H1 (cell line): ENCODE measurements at regions not wholly inside any gene's neighbourhood (a gene's known extent, or its start where the extent isn't known, plus 50 kb on each side); places are given as distances from the start of the nearest gene placed in this dataset.

Source experiments
- CTCF ChIA-PET: fragments of 300-600 bp; sonication (Branson Sonifier 250); formaldehyde crosslinking; loops from one replicate; lab custom pipeline; 2021; ENCODE audit not compliant: partially characterized antibody; lab: Charles Lee
- POLR2A ChIA-PET: fragments of 300-600 bp; sonication (Branson Sonifier 250); formaldehyde crosslinking; loops from one replicate; lab custom pipeline; 2021; ENCODE audit warnings: inconsistent platforms; ENCODE audit not compliant: partially characterized antibody; lab: Charles Lee
- DNase-seq, 2 experiments: peaks; one replicate each; pipeline versions ENCODE4 v3.0.0 to v3.0.0-alpha.2; 2010 to 2022; ENCODE audit warnings: low spot score in 2 of 2, low read depth in 1 of 2, mixed read lengths in 1 of 2
- FAIRE-seq: peaks from 2 replicates; lab custom pipeline; 2011; peaks lifted over from hg19 to GRCh38; lab: Jason Lieb, UNC
- H2AFZ ChIP-seq: 2 replicates; pipeline ENCODE4 v1.8.1; 2012; ENCODE audit warnings: low read length, inconsistent platforms
- H2AK5ac ChIP-seq: 2 replicates; pipeline ENCODE4 v1.6.1; 2013; ENCODE audit warnings: low read depth, low read length
- H2BK120ac ChIP-seq: replicated peaks from 2 replicates; pipeline ENCODE3; 2013; ENCODE audit warnings: low read depth, low read length, inconsistent platforms
- H2BK12ac ChIP-seq: 2 replicates; pipeline ENCODE4 v1.6.1; 2013; ENCODE audit warnings: low read depth, low read length
- H2BK15ac ChIP-seq: 2 replicates; pipeline ENCODE4 v1.6.1; 2013; ENCODE audit warnings: low read length
- H2BK20ac ChIP-seq: 2 replicates; pipeline ENCODE4 v1.6.1; 2013; ENCODE audit warnings: low read length
- H2BK5ac ChIP-seq: 2 replicates; pipeline ENCODE4 v1.6.1; 2013; ENCODE audit warnings: low read depth, low read length
- H3K14ac ChIP-seq: 2 replicates; pipeline ENCODE4 v1.6.1; 2013; ENCODE audit warnings: inconsistent platforms; ENCODE audit not compliant: insufficient read length
- H3K18ac ChIP-seq: 2 replicates; pipeline ENCODE4 v1.6.1; 2013; ENCODE audit warnings: low read length; ENCODE audit errors: extremely low read depth
- H3K23ac ChIP-seq: 2 replicates; pipeline ENCODE4 v1.6.1; 2013; ENCODE audit warnings: inconsistent platforms; ENCODE audit not compliant: insufficient read length
- H3K23me2 ChIP-seq: 2 replicates; pipeline ENCODE4 v1.6.1; 2013; ENCODE audit warnings: low read depth, low read length
- H3K27ac ChIP-seq: 2 replicates; pipeline ENCODE4 v1.6.1; 2011; ENCODE audit warnings: low read depth, low read length, inconsistent platforms
- H3K27me3 ChIP-seq, 4 experiments: replicated peaks in 1 of 4; 1 replicate in 1 of 4; 2 replicates in 3 of 4; pipeline versions ENCODE4 v1.6.1 to v1.8.1; 2011 to 2013; ENCODE audit warnings: low read length in 3 of 4, mild to moderate bottlenecking in 3 of 4, inconsistent platforms in 2 of 4, mixed read lengths in 2 of 4, moderate library complexity in 1 of 4; ENCODE audit not compliant: control insufficient read depth in 3 of 4, insufficient read depth in 3 of 4; ENCODE audit errors: extremely low read depth in 1 of 4
- H3K36me3 ChIP-seq, 4 experiments: 2 replicates each; pipeline versions ENCODE4 v1.6.1 to v1.8.1; 2011 to 2013; ENCODE audit warnings: mild to moderate bottlenecking in 4 of 4, low read length in 3 of 4, moderate library complexity in 2 of 4, control low read depth in 1 of 4, inconsistent platforms in 1 of 4; ENCODE audit not compliant: insufficient read depth in 4 of 4, control insufficient read depth in 2 of 4
- H3K4ac ChIP-seq: replicated peaks from 2 replicates; pipeline ENCODE3; 2013; ENCODE audit warnings: low read length, low read depth, mixed read lengths, inconsistent platforms; ENCODE audit not compliant: insufficient read length
- H3K4me1 ChIP-seq, 4 experiments: replicated peaks in 1 of 4; 1 replicate in 1 of 4; 2 replicates in 3 of 4; pipeline versions ENCODE4 v1.6.1 to v1.8.1; 2011 to 2013; ENCODE audit warnings: low read length in 3 of 4, inconsistent platforms in 2 of 4, mixed read lengths in 1 of 4; ENCODE audit not compliant: insufficient read depth in 4 of 4, control insufficient read depth in 3 of 4
- H3K4me2 ChIP-seq, 2 experiments: 2 replicates each; pipeline versions ENCODE4 v1.6.1 to v1.8.1; 2011 to 2013; ENCODE audit warnings: low read depth in 2 of 2, low read length in 2 of 2, control low read depth in 1 of 2, inconsistent platforms in 1 of 2, mild to moderate bottlenecking in 1 of 2; ENCODE audit not compliant: insufficient read depth in 1 of 2
- H3K4me3 ChIP-seq, 4 experiments: fragments of 200-600, 300-600 bp in 1 of 4; sonication (generic), shearing (Covaris generic), sonication (Bioruptor Twin) in 1 of 4; 2 replicates each; pipeline versions ENCODE4 v1.5.1 to v1.8.1; 2011 to 2016; ENCODE audit warnings: low read length in 4 of 4, low read depth in 3 of 4, control low read depth in 2 of 4, inconsistent platforms in 2 of 4, mild to moderate bottlenecking in 2 of 4, mixed read lengths in 1 of 4, moderate library complexity in 1 of 4; ENCODE audit not compliant: insufficient read depth in 2 of 4; ENCODE audit errors: extremely low read depth in 1 of 4
- H3K56ac ChIP-seq: replicated peaks from 2 replicates; pipeline ENCODE3; 2013; ENCODE audit warnings: low read depth, mild to moderate bottlenecking, mixed read lengths, low read length, inconsistent platforms; ENCODE audit not compliant: insufficient read length
- H3K79me1 ChIP-seq: 2 replicates; pipeline ENCODE4 v1.6.1; 2013; ENCODE audit warnings: low read depth, low read length, control low read depth
- H3K79me2 ChIP-seq, 2 experiments: 2 replicates each; pipeline versions ENCODE4 v1.6.1 to v1.8.1; 2012 to 2013; ENCODE audit warnings: low read length in 2 of 2, mild to moderate bottlenecking in 2 of 2, inconsistent platforms in 1 of 2; ENCODE audit not compliant: insufficient read depth in 2 of 2, control insufficient read depth in 1 of 2
- H3K9ac ChIP-seq, 4 experiments: replicated peaks in 1 of 4; 1 replicate in 1 of 4; 2 replicates in 3 of 4; pipeline versions ENCODE4 v1.6.1 to v1.8.1; 2011 to 2013; ENCODE audit warnings: low read depth in 3 of 4, low read length in 3 of 4, control low read depth in 2 of 4, mild to moderate bottlenecking in 2 of 4, moderate library complexity in 2 of 4, inconsistent platforms in 1 of 4; ENCODE audit errors: extremely low read depth in 1 of 4
- H3K9me3 ChIP-seq, 2 experiments: 2 replicates each; pipeline versions ENCODE4 v1.6.1 to v1.8.1; 2012 to 2013; ENCODE audit warnings: mild to moderate bottlenecking in 2 of 2, moderate library complexity in 2 of 2, control low read depth in 1 of 2, inconsistent platforms in 1 of 2, low read depth in 1 of 2, low read length in 1 of 2, mixed read lengths in 1 of 2; ENCODE audit not compliant: insufficient read depth in 2 of 2
- H4K20me1 ChIP-seq, 2 experiments: replicated peaks in 1 of 2; 2 replicates each; pipeline versions ENCODE3 to v1.8.1; 2011 to 2013; ENCODE audit warnings: inconsistent platforms in 2 of 2, low read length in 2 of 2, mild to moderate bottlenecking in 1 of 2; ENCODE audit not compliant: insufficient read depth in 2 of 2, control insufficient read depth in 1 of 2
- H4K5ac ChIP-seq: 2 replicates; pipeline ENCODE4 v1.6.1; 2013; ENCODE audit warnings: low read length, low read depth, mixed read lengths, inconsistent platforms; ENCODE audit not compliant: insufficient read length
- H4K8ac ChIP-seq: 2 replicates; pipeline ENCODE4 v1.8.0; 2013; ENCODE audit warnings: mild to moderate bottlenecking, moderate library complexity, low read length, inconsistent platforms; ENCODE audit not compliant: insufficient read depth; ENCODE audit errors: extremely low read depth
- H4K91ac ChIP-seq: replicated peaks from 2 replicates; pipeline ENCODE3; 2013; ENCODE audit warnings: low read length, mixed read lengths, inconsistent platforms; ENCODE audit not compliant: insufficient read length
- RAD21 ChIP-seq, 2 experiments: IDR thresholded peaks in 1 of 2; conservative IDR thresholded peaks in 1 of 2; 2 replicates each; pipeline ENCODE4 v1.6.1; 2011; ENCODE audit warnings: low read depth in 2 of 2, low read length in 2 of 2, improper control_type of control experiment in 1 of 2, inconsistent platforms in 1 of 2, mild to moderate bottlenecking in 1 of 2, moderate library complexity in 1 of 2
- WGBS, 2 experiments: shearing (Covaris generic) in 1 of 2; methylation state at CpG; one replicate each; pipeline versions ENCODE4 v1.1.6 to v1.1.7; 2013 to 2015; ENCODE audit warnings: low lambda C conversion rate in 2 of 2, mixed read lengths in 2 of 2, inconsistent platforms in 1 of 2, low coverage in 1 of 2, missing lambda C conversion rate in 1 of 2; ENCODE audit not compliant: insufficient replicate concordance in 2 of 2, insufficient coverage in 1 of 2, insufficient read length in 1 of 2; ENCODE audit errors: extremely low coverage in 1 of 2, missing lambda C conversion rate in 1 of 2; 5-methylcytosine and 5-hydroxymethylcytosine counted together
- TF ChIP-seq, protein P1 (sequence below), 3 experiments: IDR thresholded peaks; 1 replicate in 2 of 3; 2 replicates in 1 of 3; pipeline versions ENCODE4 v1.5.1 to v1.6.1; 2011; ENCODE audit warnings: low read length in 3 of 3, mild to moderate bottlenecking in 3 of 3, inconsistent platforms in 2 of 3, low read depth in 1 of 3, moderate library complexity in 1 of 3; ENCODE audit not compliant: insufficient read depth in 1 of 3; ENCODE audit errors: control extremely low read depth in 1 of 3

DNA sequence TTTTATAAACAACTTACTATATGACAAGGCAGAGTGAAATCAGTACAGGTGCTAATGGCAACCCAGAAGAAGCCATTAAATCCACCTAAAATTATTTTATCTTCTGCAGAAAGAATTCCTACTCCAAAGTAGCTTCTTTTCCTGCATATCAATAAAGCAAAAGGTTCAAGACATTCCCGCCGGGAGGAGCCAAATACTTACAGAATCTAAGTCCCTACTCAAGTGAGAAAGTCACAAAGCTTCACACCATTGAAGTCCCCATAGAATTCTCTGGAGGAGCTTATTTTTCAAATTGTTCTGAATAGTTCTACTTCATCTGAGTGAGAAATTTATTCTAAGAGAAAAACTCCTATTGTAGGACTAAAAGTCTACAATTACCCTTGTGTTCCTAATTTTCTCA lies 233.7 kb upstream of the HNRNPA3 start:
- TF ChIP-seq RAD21 (IDR thresholded peaks at IDR 0.05 in 1 of 2, conservative IDR thresholded peaks at IDR 0.05 in 1 of 2; ENCODE audit: low read depth in 2 of 2, low read length in 2 of 2): peak; percentile 13 to 38; a peak in 2 of 4 replicates
- TF ChIP-seq, protein P1, sequence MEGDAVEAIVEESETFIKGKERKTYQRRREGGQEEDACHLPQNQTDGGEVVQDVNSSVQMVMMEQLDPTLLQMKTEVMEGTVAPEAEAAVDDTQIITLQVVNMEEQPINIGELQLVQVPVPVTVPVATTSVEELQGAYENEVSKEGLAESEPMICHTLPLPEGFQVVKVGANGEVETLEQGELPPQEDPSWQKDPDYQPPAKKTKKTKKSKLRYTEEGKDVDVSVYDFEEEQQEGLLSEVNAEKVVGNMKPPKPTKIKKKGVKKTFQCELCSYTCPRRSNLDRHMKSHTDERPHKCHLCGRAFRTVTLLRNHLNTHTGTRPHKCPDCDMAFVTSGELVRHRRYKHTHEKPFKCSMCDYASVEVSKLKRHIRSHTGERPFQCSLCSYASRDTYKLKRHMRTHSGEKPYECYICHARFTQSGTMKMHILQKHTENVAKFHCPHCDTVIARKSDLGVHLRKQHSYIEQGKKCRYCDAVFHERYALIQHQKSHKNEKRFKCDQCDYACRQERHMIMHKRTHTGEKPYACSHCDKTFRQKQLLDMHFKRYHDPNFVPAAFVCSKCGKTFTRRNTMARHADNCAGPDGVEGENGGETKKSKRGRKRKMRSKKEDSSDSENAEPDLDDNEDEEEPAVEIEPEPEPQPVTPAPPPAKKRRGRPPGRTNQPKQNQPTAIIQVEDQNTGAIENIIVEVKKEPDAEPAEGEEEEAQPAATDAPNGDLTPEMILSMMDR (IDR thresholded peaks at IDR 0.05; ENCODE audit: control extremely low read depth in 1 of 3, insufficient read depth in 1 of 3, low read depth in 1 of 3, low read length in 3 of 3): no peak
- no peak overlapping the region for H4K5ac ChIP-seq
- H2BK12ac ChIP-seq: no peak overlapping the region
- no peak overlapping the region for H3K4me2 ChIP-seq
- no peak overlapping the region for H3K56ac ChIP-seq
- no peaks in the 10 kb centered on the region for H3K79me2 ChIP-seq
- H2BK5ac ChIP-seq: no peak overlapping the region
- no peaks in the 10 kb centered on the region for H4K20me1 ChIP-seq
- no peak overlapping the region for H2AK5ac ChIP-seq
- H3K14ac ChIP-seq: no peak overlapping the region
- H3K18ac ChIP-seq: no peak overlapping the region
- no peak overlapping the region for H2BK120ac ChIP-seq
- H2BK20ac ChIP-seq: no peak overlapping the region
- no peaks in the 10 kb centered on the region for H3K23me2 ChIP-seq
- no peaks in the 10 kb centered on the region for H3K4me1 ChIP-seq
- CTCF ChIA-PET: interaction anchor here (1.3 to 1.5 kb wide), 3 partner anchors 11 to 170 kb away, joined by 3 to 5 read pairs (median 4); no protein-coding TSS in a partner anchor
- H3K4me3 ChIP-seq: no peak overlapping the region
- H3K9me3 ChIP-seq: no peaks in the 10 kb centered on the region
- H2AFZ ChIP-seq: no peak overlapping the region
- DNase-seq (no peak), FAIRE-seq (no peak)
- H3K27me3 ChIP-seq: no peaks in the 10 kb centered on the region
- no peak overlapping the region for H2BK15ac ChIP-seq
- no peak overlapping the region for H3K27ac ChIP-seq
- no peak overlapping the region for H4K91ac ChIP-seq
- no peak overlapping the region for H3K23ac ChIP-seq
- H3K79me1 ChIP-seq: no peaks in the 10 kb centered on the region
- no peak overlapping the region for H4K8ac ChIP-seq
- peak overlapping the region in 1 of 4 experiments; percentile 13; a peak in 1 of 7 replicates for H3K9ac ChIP-seq
- no peak overlapping the region for H3K4ac ChIP-seq
- POLR2A ChIA-PET: no interaction called here
- 95% methylated on average over 2 of the region's 2 CpGs; no CpG with 5 or more reads in 1 of the 2 experiments for WGBS, 2 experiments
- no peaks in the 10 kb centered on the region for H3K36me3 ChIP-seq
